GM18505 (cell line): ENCODE measurements at regions not wholly inside any gene's neighbourhood (a gene's known extent, or its start where the extent isn't known, plus 50 kb on each side); places are given as distances from the start of the nearest gene placed in this dataset.

ENCODE experiments used
- ATAC-seq: cut with Tn5 transposase; IDR thresholded peaks from one replicate; pipeline ENCODE4 v1.9.1; 2021; ENCODE audit not compliant: unreplicated experiment
- POLR2A ChIP-seq: IDR thresholded peaks from 4 replicates; pipeline ENCODE4 v1.6.1; 2011; ENCODE audit warnings: borderline replicate concordance; ENCODE audit not compliant: insufficient read depth, insufficient read length; ENCODE audit errors: extremely low read depth

DNA sequence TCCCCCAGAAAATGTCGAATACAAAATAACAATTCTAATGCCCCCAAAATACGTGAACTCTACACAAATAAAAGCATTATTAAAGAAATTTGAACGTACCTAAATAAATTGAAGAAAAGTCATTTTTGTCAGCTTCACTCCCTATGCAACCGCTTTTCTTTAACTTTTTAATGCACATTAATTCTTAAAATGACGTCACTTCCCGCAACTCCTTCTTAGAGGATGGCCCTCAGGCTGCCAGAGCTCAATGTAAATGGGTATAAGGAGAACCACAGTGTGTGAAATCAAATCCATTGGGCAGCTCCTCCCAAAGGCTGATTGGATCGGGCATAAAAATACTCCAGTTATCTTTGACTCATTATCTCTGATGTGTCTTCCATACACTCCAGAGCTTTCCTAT, 736.9 kb downstream of the GBE1 start:
- ATAC-seq: no peak
- no peak for TF ChIP-seq POLR2A

GRCh38 chr3:81022339-81022738, 739.1 kb downstream of the GBE1 start:
- TF ChIP-seq POLR2A: no peak
- ATAC-seq: no peak

DNA sequence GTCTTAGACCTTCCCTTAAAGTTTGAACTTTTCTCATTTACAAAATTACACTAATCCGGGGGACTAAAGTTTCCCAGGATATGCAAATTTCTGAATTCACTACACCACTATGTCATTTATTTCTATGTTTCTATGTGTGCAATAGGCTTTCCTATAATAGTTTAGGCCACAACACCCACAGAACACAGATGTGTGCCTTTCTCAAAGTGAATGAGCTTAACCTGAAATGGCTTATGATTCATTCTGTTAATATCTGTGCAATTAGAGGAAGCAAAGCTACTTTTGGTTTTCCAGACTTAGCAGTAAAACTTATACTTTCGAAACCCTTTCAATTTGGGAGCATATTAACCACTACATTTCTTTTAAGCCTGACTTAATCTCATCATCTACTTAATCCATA, 748.1 kb downstream of the GBE1 start:
- TF ChIP-seq POLR2A: no peak
- no peak for ATAC-seq

DNA sequence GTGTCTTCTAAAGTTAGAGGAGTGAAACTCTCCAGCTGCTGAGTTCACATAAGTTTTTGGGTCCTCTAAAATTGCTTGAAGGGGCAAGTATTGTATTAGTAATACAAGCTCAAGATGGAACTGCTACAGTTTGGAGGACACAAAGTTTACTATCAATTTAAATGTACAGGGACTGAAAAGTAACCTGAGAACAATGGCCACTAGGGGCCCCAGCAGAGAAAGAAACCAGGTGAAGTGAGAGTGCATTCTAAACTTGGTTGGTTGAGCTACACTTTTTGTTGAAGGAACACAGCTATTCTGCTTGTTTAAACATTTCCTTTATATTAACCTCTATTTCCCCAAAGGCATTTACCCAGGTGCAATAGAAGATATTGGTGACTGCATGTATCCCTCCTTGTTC, 755.5 kb downstream of the GBE1 start:
- no peak for ATAC-seq
- no peak for TF ChIP-seq POLR2A

DNA sequence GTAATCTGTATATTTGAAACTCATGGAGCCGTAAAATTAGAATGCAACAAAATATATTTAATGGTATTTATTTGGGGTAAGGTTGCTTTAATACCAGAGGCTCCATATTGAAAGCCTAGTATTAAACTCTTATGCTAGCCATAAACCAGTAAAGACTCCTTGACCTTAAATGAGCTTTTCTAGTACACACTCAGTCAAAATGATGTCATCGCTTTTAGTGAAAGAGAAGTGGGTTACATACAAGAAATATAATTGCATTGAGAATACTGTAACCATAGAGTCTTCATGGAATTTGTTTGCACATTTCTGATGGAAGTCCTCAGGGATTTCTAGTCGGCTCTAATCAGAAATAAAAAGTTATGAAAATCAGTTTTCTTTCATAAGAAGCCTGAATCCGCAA, 757.6 kb downstream of the GBE1 start:
- ATAC-seq: no peak
- no peak for TF ChIP-seq POLR2A

DNA sequence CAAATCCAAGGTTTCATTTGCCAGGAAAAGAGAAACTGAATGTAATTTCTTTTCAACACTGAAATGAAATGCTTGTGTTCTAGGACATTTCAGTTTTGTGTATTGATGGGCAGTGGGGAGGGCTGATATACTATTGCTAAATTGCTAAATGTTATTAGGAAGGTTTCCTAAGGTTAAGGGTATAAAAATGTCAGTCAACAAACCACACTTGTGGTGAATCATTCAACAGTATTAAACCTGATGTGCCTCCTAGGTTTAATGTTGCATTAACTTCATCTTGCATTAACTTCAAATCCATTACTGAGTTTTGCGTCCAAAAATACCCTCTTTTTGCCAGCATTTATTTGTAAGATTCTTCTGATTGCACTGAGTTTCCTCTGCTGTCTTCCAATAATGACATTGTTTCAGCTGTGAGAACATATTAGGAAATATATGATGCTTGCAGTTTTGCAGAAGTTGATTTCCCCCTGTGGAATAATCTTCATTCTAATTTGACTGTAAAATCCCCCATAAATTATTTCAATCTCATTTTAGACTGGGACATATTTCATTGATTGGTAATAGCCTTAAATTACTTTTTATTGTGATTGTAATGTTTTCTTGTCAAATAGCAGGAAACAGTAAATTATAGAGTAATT, 758.3 kb downstream of the GBE1 start:
- TF ChIP-seq POLR2A: no peak
- no peak for ATAC-seq

DNA sequence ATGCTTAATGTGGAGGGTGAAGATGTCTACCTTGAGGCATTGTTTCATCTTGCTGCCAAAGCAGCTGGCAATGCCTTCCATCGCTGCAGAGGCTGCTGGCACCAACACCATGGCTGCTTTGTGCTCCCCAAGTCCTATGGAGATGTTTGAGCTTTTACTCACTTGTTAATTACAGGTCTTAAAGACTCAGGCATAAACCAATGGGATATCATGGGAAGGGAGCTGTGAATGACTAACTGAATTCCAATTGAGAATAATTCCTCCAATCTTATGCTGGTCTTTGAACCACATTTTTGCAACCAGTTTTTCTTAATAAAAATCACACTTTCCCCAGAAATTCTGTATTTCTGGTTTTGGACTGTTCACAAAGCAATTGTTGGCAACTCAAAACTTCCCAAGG, 762.0 kb downstream of the GBE1 start:
- no peak for TF ChIP-seq POLR2A
- ATAC-seq: no peak

DNA sequence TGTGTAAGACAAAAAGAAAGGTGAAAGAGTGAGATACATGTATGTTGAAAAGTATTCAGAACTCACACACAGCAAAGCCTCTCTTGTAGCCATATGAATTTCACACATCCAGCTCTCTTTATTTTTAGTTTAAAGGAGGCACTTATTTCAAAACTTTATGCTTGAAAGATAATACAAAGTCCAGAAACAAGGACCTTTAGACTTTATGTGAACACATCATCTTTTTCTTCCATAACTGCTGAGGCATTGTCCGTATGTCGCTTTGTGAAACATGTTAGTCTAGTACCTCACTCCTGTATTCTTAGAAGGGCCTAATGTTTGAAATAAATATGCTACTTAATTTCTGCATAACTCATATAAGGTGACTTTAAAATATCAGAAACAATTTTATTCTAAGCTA, 763.4 kb downstream of the GBE1 start:
- no peak for TF ChIP-seq POLR2A
- no peak for ATAC-seq

DNA sequence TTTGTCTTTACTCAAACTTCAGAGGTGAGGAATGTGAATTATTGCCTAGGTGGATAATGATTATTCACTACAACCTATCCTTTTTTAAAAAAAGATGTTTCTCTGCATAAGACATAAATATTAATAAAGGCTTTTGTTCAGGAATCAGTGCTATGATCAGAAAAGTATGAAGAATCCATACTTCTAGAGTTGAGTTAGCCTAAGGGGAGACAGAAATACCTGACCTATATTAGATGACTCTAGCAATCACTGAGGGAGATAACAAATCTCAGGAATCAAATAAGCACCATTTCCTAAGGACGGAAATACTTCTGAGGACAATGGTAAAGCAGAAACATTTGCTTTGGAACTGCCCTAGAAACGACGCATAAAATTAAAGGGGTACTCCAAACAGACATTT, 763.8 kb downstream of the GBE1 start:
- no peak for TF ChIP-seq POLR2A
- no peak for ATAC-seq

DNA sequence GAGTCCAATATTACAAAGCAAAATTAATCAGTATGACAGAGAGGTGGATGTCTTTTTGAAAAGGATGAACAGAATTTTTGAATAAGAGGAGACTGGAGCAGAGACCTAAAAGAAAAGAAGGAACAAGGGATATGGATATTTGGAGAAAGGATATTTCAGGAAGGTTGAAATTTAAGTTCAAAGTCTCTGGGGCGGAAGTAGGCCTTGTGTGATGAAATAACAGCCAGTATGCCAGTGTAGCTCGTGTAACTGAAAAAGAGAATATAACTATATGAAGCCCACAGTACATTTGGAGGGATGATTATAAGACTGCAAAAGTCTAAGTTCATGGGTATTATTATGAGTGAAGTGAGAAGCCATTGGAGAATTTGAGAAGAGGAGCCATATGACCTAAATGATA, 766.7 kb downstream of the GBE1 start:
- no peak for TF ChIP-seq POLR2A
- ATAC-seq: no peak

DNA sequence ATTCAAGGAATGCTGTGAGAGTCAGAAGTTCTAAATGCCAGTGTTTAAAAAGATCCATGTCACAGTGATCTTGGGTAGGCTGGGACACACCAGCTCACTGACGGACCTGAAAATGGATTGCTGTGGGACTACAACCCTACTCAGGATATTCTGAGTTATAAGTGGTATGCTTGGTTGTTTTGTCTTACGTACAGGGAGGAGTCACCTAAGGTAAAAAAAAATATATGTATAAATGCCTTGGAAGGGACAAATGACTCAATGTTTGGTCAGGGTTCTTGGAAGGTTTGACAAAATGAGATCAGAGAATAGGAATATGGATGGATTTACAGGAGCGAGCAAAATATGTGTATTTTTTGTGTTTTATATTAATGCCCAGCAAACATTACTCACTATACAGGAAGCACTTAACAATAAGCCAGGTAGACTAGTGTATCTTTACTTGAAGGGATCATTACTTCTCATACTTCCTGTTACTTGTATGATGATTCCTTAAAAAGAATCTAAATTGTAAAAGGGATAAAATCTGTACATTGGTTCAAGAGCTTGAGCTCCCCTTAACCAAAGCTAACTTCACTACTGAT, 767.3 kb downstream of the GBE1 start:
- TF ChIP-seq POLR2A: no peak
- ATAC-seq: no peak

DNA sequence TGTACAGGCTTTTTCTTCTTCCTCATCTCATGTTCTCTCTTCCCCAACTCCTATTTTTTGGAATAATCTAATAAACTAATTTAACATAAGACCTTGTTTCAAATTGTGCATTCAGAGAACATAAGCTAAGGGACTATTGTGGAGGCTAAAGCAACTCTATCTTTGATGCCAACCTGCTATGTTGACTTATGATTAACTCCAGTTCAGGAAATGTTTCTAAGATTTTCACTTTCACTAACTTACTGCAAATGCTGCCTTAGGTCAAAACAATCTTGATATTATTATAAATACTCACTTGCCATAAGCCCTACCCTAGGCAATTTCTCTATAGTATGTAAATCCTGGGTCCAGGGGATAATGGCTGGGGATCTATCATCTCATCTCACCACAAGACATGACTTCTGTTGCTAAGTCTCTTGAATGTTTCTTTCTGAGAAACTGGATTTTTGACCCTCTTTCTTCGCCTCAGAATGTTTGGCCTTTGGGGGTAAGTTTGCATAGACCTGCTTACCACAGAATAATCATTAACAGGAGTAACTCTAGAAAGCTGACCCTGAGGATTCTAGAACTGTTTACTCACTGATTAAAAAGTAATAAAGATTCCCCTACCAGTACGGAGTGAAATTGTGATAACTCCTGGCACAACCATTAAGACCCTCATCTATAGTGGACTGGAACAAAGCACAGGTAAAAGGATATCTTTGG, 768.1 kb downstream of the GBE1 start:
- no peak for ATAC-seq
- TF ChIP-seq POLR2A: no peak

DNA sequence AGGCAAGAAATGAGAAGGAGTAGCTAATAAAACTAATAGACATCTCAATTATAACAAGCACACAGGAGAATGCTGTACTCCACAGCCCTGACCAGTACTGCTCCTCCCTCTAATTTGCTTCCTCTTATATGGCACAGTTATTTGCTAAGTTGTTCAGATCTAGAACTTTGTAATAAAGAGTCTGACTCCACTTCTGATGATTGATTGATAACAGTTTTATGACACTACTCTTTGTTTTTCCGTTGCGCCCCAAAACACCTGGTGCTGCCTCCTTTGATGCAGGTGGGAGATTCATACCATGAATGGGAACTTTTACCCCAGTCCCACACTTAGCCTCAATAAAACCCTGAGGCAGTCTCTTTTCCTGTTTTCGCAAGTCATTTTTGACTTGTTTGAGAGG, 777.7 kb downstream of the GBE1 start:
- ATAC-seq: no peak

More for the DNA sequence above, 777.7 kb downstream of the GBE1 start:
- TF ChIP-seq POLR2A: no peak
